VCaP (cell line): ENCODE measurements at regions not wholly inside any gene's neighbourhood (a gene's known extent, or its start where the extent isn't known, plus 50 kb on each side); places are given as distances from the start of the nearest gene placed in this dataset.

Experiments
- H3K27ac ChIP-seq: fragments of 450-650 bp; 2 replicates; pipeline ENCODE4 v1.5.1; 2017
- CTCF ChIP-seq: fragments of 450-650 bp; conservative IDR thresholded peaks from 2 replicates; pipeline ENCODE4 v1.5.1; 2017; ENCODE audit warnings: mild to moderate bottlenecking, moderate library complexity

- H3K27ac ChIP-seq = no peak overlapping the region
- TF ChIP-seq CTCF = no peak
Observed at GRCh38 chr11:36899800-36900199, 301.8 kb upstream of the RAG2 start.

- H3K27ac ChIP-seq = no peak overlapping the region
- TF ChIP-seq CTCF = no peak
Observed at GRCh38 chr11:36890841-36891240, 292.8 kb upstream of the RAG2 start.

GRCh38 chr11:36890121-36890679, 292.2 kb upstream of the RAG2 start:
- no peak for TF ChIP-seq CTCF
- no peak overlapping the region for H3K27ac ChIP-seq

- no peak for TF ChIP-seq CTCF
- H3K27ac ChIP-seq = no peak overlapping the region
Observed at GRCh38 chr11:36885154-36885553, 287.1 kb upstream of the RAG2 start.

- no peak overlapping the region for H3K27ac ChIP-seq
- no peak for TF ChIP-seq CTCF
Observed at GRCh38 chr11:36878737-36879136, 280.7 kb upstream of the RAG2 start.

- no peak for TF ChIP-seq CTCF
- H3K27ac ChIP-seq = no peak overlapping the region
Observed at GRCh38 chr11:36877149-36877548, 279.1 kb upstream of the RAG2 start.

GRCh38 chr11:36876266-36876665, 278.2 kb upstream of the RAG2 start:
- no peak overlapping the region for H3K27ac ChIP-seq
- TF ChIP-seq CTCF = no peak
